Motor neuron (in vitro differentiated cells): ENCODE measurements at regions not wholly inside any gene's neighbourhood (a gene's known extent, or its start where the extent isn't known, plus 50 kb on each side); places are given as distances from the start of the nearest gene placed in this dataset.

Source experiments
- ATAC-seq, 8 experiments: fragments of 200-7000 bp; cut with Tn5 transposase; replicated peaks in 6 of 8; 2 replicates each; pipeline ENCODE4 v1.8.0; 2021; ENCODE audit warnings: mild to moderate bottlenecking in 8 of 8, moderate library complexity in 8 of 8
- H3K27ac ChIP-seq, 2 donors: fragments of 250-450 bp; sonication (Bioruptor Pico); 2 replicates each; pipeline ENCODE4 v1.9.0; 2021; ENCODE audit warnings: antibody characterized with exemption in 2 of 2, mild to moderate bottlenecking in 2 of 2, moderate library complexity in 1 of 2
- H3K4me1 ChIP-seq, 2 donors: fragments of 250-450 bp; sonication (Bioruptor Pico); replicated peaks in 1 of 2; 2 replicates each; pipeline ENCODE4 v1.6.1; 2021; ENCODE audit warnings: antibody characterized with exemption in 2 of 2, mild to moderate bottlenecking in 2 of 2, moderate library complexity in 1 of 2
- H3K4me3 ChIP-seq, 5 donors: fragments of 250-450 bp; sonication (Bioruptor Pico); 2 replicates each; pipeline ENCODE4 v1.9.0; 2021; ENCODE audit warnings: antibody characterized with exemption in 5 of 5, mild to moderate bottlenecking in 5 of 5, moderate library complexity in 4 of 5
- WGBS, 10 experiments: fragments of 450-650 bp; shearing (Covaris generic); methylation state at CpG; one replicate each; pipeline ENCODE4 v1.0.0; 2022; 5-methylcytosine and 5-hydroxymethylcytosine counted together
- in situ Hi-C, 9 experiments: fragments of 400-800 bp; cut with MboI; loops; one replicate each; pipeline ENCODE4 v1.15.0; 2021; ENCODE audit warnings: low sequenced_read_pairs in 9 of 9, low pct_unique_long_range_greater_than_20kb in 2 of 9; ENCODE audit not compliant: unreplicated experiment in 9 of 9

DNA sequence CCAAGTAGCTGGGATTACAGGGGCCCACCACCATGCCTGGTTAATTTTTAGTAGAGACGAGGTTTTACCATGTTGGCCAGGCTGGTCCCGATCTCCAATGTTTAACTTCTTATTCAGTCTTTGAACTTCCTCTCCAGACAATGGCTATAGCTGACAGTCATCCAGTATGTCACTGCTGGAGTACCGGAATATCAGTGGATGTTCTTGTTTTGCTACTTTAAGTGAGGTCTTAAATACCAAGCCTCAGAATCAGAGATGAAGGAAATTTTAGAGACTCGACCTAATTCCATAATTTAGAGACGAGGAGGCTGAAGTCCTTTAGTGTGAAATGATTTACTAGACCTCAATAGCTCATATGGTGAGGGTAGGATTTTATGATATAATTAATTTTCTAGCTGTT is 294.8 kb upstream of the KLF6 start:
- no peak overlapping the region for H3K4me3 ChIP-seq
- H3K27ac ChIP-seq, result no peak overlapping the region
- 45 to 93% (median 85%) methylated on average over 2 to 5 of the region's 5 CpGs; no CpG with 5 or more reads in 1 of the 10 experiments for WGBS, 10 experiments
- ATAC-seq, result no peak
- H3K4me1 ChIP-seq, result no peaks in the 10 kb centered on the region
- in situ Hi-C loops, result no loop called here

- no peak overlapping the region for H3K27ac ChIP-seq
- in situ Hi-C loops, result no loop called here
- 64 to 100% (median 87%) methylated on average over 1 to 3 of the region's 3 CpGs for WGBS, 10 experiments
- no peaks in the 10 kb centered on the region for H3K4me1 ChIP-seq
- H3K4me3 ChIP-seq, result no peak overlapping the region
- no peak for ATAC-seq
Measured at GRCh38 chr10:4077804-4078203, 292.8 kb upstream of the KLF6 start.

- no peak overlapping the region for H3K27ac ChIP-seq
- WGBS, 10 experiments, result 44 to 100% (median 95%) methylated on average over 1 to 9 of the region's 9 CpGs
- no peak for ATAC-seq
- in situ Hi-C loops, result no loop called here
- H3K4me3 ChIP-seq, result no peak overlapping the region
- no peaks in the 10 kb centered on the region for H3K4me1 ChIP-seq
Measured at GRCh38 chr10:4076983-4077382, 292.0 kb upstream of the KLF6 start.

DNA sequence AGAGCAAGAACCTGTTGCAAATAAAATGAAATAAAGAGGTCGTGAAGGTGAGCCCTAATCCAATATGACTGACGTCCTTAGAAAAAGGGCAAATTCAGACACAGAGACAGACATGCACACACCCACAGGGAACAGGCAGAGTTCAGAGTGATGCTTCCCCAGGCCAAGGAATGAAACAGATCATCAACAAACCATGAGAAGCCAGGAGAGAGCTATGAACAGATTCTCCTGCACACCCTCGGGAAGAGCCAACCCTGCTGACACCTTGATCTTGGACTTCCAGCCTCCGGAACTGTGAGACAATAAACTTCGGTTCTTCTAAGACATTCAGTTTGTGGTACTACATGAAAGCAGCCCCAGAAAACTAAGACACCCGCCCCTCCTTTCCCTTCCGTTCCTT is 290.4 kb upstream of the KLF6 start:
- Histone ChIP-seq H3K4me1 (no peaks in the 10 kb centered on the region), H3K27ac (no peak overlapping the region), H3K4me3 (no peak overlapping the region)
- no peak for ATAC-seq
- in situ Hi-C loops, result no loop called here
- WGBS, 10 experiments, result 75 to 100% (median 91%) methylated on average over 1 to 6 of the region's 7 CpGs; no CpG with 5 or more reads in 3 of the 10 experiments

DNA sequence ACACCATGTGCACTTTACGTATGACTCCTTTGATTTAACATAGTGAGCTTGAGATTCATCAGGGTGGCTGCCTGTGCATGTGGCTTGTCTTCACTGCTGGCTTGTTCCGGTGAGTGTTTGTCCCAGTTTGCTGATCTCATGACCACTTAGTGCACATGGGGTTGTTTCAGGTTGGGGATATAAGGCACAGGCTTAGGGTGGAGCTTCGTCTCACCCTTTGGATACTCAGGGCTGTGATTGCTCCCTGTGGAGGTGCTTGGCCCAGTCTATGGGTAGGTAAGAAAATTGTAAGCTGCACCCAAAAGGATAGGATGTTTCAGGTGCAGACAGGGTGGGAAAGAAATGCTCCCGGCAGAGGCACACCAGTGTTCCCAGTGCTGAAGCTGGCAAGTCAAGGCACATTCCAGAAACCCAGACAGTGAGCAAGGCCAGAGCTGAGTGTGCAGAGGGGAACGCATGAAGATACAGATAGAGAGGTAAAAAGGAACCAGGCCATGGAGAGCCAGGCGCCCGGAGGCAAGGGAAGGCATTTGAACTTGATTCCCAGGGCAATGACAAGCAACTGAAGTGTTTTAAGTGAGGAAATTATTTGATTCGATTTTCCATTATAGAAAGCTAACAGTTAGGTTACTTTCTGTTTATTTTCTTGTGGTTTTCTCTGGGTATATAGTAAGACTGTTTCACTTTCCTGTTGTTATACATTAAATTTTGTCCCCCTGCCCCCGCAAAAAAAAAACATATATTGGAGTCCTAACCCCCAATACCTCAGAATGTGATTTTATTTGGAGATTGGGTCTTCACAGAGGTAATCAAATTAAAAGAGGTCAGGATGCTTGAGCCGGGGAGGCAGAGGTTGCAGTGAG is 289.8 kb upstream of the KLF6 start:
- Histone ChIP-seq H3K27ac (no peak overlapping the region), H3K4me3 (no peak overlapping the region), H3K4me1 (no peaks in the 10 kb centered on the region)
- 60 to 100% (median 86%) methylated on average over 2 to 9 of the region's 10 CpGs; no CpG with 5 or more reads in 1 of the 10 experiments for WGBS, 10 experiments
- in situ Hi-C loops, result loop anchor here in 1 of 9 experiments (25.0 kb wide), 1 partner anchor 262 kb away; no protein-coding TSS in a partner anchor
- ATAC-seq, result peak in 2 of 8 experiments; percentile 59 to 83

- WGBS, 10 experiments, result 29 to 86% methylated on average over 1 of the region's 1 CpG; no CpG with 5 or more reads in 8 of the 10 experiments
- in situ Hi-C loops, result loop anchor here in 1 of 9 experiments (25.0 kb wide), 1 partner anchor 262 kb away; no protein-coding TSS in a partner anchor
- Histone ChIP-seq H3K27ac (no peak overlapping the region), H3K4me3 (no peak overlapping the region), H3K4me1 (no peaks in the 10 kb centered on the region)
- peak in 2 of 8 experiments; percentile 80 to 89 for ATAC-seq
Measured at GRCh38 chr10:4073912-4074311, 288.9 kb upstream of the KLF6 start.

- in situ Hi-C loops, result loop anchor here in 1 of 9 experiments (25.0 kb wide), 1 partner anchor 259 kb away; no protein-coding TSS in a partner anchor
- H3K27ac ChIP-seq, result no peak overlapping the region
- ATAC-seq, result no peak
- H3K4me3 ChIP-seq, result no peak overlapping the region
- H3K4me1 ChIP-seq, result no peaks in the 10 kb centered on the region
- 0 to 100% (median 90%) methylated on average over 1 to 11 of the region's 11 CpGs; no CpG with 5 or more reads in 1 of the 10 experiments for WGBS, 10 experiments
Measured at GRCh38 chr10:4070921-4071660, 286.1 kb upstream of the KLF6 start.

DNA sequence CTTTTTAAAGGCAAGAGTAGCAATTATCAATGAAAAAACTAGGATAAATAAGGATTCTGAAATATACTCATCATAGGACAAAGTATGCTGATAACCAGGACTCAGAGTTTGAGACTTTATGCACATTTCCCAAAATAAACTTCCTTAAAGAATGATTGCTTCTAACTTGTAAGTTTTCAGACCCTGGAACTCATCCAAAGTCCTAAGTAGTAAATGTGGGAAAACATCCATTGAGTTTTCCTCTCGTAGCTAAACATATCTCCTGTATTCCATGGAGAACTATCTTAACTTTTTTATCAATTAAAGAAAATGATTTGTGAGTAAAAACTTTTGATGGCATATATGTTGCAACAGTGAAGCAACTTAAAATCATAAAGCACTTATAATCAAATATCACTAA is 285.2 kb upstream of the KLF6 start:
- 62 to 100% (median 89%) methylated on average over 1 of the region's 1 CpG; no CpG with 5 or more reads in 1 of the 10 experiments for WGBS, 10 experiments
- Histone ChIP-seq H3K4me1 (no peaks in the 10 kb centered on the region), H3K27ac (no peak overlapping the region), H3K4me3 (no peak overlapping the region)
- in situ Hi-C loops, result loop anchor here in 1 of 9 experiments (25.0 kb wide), 1 partner anchor 258 kb away; no protein-coding TSS in a partner anchor
- ATAC-seq, result no peak

DNA sequence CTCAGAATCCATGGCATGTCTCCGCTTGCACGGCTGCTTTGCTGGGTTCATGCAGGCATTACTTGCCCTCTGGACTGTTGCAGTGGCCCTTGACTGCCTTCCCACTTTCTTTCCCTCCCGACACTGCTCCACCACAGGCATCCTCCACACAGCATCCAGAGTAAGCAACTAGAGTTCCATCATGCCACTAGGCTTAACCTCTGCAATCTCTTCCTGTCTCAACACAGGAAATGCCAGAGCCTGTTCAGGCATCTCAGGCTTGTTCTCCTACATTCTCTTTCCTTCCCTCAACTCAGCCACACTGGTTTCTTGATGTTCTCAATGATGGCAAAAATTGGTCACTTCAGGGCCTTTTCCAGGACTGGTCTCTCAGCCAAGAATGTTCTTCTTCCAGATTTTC is 284.5 kb upstream of the KLF6 start:
- H3K4me3 ChIP-seq, result no peak overlapping the region
- WGBS, 10 experiments, result 55 to 100% (median 92%) methylated on average over 1 to 3 of the region's 3 CpGs; no CpG with 5 or more reads in 4 of the 10 experiments
- H3K27ac ChIP-seq, result no peak overlapping the region
- in situ Hi-C loops, result loop anchor here in 1 of 9 experiments (25.0 kb wide), 1 partner anchor 257 kb away; no protein-coding TSS in a partner anchor
- no peak for ATAC-seq
- no peaks in the 10 kb centered on the region for H3K4me1 ChIP-seq

GRCh38 chr10:4068629-4069028 is 283.6 kb upstream of the KLF6 start:
- Histone ChIP-seq H3K4me1 (no peaks in the 10 kb centered on the region), H3K4me3 (no peak overlapping the region), H3K27ac (no peak overlapping the region)
- no peak for ATAC-seq
- in situ Hi-C loops, result loop anchor here in 1 of 9 experiments (25.0 kb wide), 1 partner anchor 256 kb away; no protein-coding TSS in a partner anchor
- WGBS, 10 experiments, result 40 to 100% (median 93%) methylated on average over 1 to 3 of the region's 3 CpGs; no CpG with 5 or more reads in 3 of the 10 experiments

DNA sequence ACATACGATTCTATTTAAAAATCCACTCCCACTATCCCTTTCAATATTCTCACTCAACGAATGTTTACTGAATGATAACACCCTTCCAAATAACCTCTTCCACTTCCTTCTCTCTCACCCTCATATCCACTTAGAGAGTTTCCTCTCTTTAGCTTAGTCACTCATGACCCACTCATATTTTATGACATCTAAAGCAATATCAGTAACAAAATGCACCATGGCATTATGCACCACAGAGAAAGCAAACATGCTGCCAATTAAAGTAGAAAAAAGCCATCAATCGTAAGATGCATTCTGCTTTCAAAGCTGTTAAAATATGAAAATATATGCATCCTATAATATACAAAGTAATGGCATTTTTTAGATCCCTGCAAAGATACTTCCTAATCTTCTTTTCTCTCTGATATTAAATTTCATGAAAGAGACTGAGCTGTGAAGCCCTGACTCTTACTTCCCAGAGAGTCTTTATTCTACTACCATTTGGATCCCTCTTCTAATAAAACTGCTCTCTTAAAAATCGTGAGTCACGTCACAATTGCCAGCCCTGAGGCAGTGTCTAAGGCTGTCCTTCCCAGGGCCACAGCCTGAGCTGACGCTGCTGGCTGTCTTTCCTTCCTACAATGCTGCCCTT is 283.0 kb upstream of the KLF6 start:
- 0 to 97% (median 67%) methylated on average over 1 to 6 of the region's 6 CpGs for WGBS, 10 experiments
- no peaks in the 10 kb centered on the region for H3K4me1 ChIP-seq
- ATAC-seq, result peak in 4 of 8 experiments; percentile 43 to 88 (median 72)
- H3K4me3 ChIP-seq, result no peak overlapping the region
- H3K27ac ChIP-seq, result no peak overlapping the region
- in situ Hi-C loops, result loop anchor here in 1 of 9 experiments (25.0 kb wide), 1 partner anchor 256 kb away; no protein-coding TSS in a partner anchor

DNA sequence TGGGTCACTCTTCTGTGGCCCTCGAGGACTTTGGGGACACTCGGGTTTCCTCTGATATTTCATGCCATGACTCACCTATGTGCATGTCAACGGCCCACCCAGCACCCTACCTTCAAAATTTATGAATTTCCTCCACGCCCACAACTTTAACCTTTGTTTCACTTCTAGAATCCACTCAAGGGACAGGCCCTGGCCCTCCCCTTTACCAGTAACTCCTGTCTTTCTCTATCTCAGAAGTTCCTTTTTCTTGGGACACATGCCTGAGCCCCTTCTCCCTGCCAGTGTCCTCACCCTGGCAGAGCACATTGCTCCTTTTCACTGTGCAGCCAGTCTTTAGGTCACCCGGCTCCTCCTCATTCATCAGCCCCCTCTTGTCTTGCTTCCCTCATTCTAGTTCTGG is 282.5 kb upstream of the KLF6 start:
- Histone ChIP-seq H3K4me3 (no peak overlapping the region), H3K4me1 (no peaks in the 10 kb centered on the region), H3K27ac (no peak overlapping the region)
- 0 to 92% (median 83%) methylated on average over 2 to 5 of the region's 5 CpGs; no CpG with 5 or more reads in 1 of the 10 experiments for WGBS, 10 experiments
- ATAC-seq, result peak in 3 of 8 experiments; percentile 29 to 86 (median 72)
- in situ Hi-C loops, result loop anchor here in 1 of 9 experiments (25.0 kb wide), 1 partner anchor 255 kb away; no protein-coding TSS in a partner anchor
